ENCODE measurements at regions not wholly inside any gene's neighbourhood (a gene's known extent, or its start where the extent isn't known, plus 50 kb on each side); places are given as distances from the start of the nearest gene placed in this dataset.

GRCh38 chr2:234788381-234788780 lies 163.4 kb upstream of the SH3BP4 start:
- TF ChIP-seq EZH2 (IDR thresholded peaks at IDR 0.05; ENCODE audit: low read length) (no peak), CTCF (optimal IDR thresholded peaks at IDR 0.05 in 1 of 3, IDR thresholded peaks at IDR 0.05 in 1 of 3, conservative IDR thresholded peaks at IDR 0.05 in 1 of 3; ENCODE audit: extremely low read depth in 1 of 3, insufficient read depth in 2 of 3, low read length in 3 of 3) (no peak)

Measured in keratinocyte (primary cell).